Brain microvascular endothelial cell (primary cell): ENCODE measurements at regions not wholly inside any gene's neighbourhood (a gene's known extent, or its start where the extent isn't known, plus 50 kb on each side); places are given as distances from the start of the nearest gene placed in this dataset.
A peak's percentile ranks its signal among the peaks of the same experiment; 100 is the strongest.

Experiments used
- DNase-seq: peaks from one replicate; pipeline ENCODE4 v3.0.0-alpha.2; 2020
- H3K27ac ChIP-seq: fragments of 250-450 bp; sonication (Bioruptor Pico); 2 replicates; pipeline ENCODE4 v1.5.1; 2020; ENCODE audit warnings: mild to moderate bottlenecking, moderate library complexity
- H3K27me3 ChIP-seq: fragments of 250-450 bp; sonication (Bioruptor Pico); replicated peaks from 2 replicates; pipeline ENCODE4 v1.5.1; 2020; ENCODE audit warnings: mild to moderate bottlenecking
- H3K36me3 ChIP-seq: fragments of 250-450 bp; sonication (Bioruptor Pico); replicated peaks from 2 replicates; pipeline ENCODE4 v1.5.1; 2020; ENCODE audit warnings: mild to moderate bottlenecking
- H3K4me3 ChIP-seq: 2 replicates; pipeline ENCODE4 v1.5.1; 2011; ENCODE audit warnings: low read depth, mild to moderate bottlenecking, control low read depth, low read length, moderate library complexity
- CTCF ChIP-seq: IDR thresholded peaks from 2 replicates; pipeline ENCODE4 v1.5.1; 2011; ENCODE audit warnings: low read depth, mild to moderate bottlenecking, moderate library complexity, low read length, control low read depth, inconsistent platforms; ENCODE audit errors: missing control alignments
- in situ Hi-C: cut with HindIII; loops from 2 replicates; pipeline ENCODE4 v1.10.0; 2017; ENCODE audit warnings: low sequenced_read_pairs, low pct_ligation_motif_present

DNA sequence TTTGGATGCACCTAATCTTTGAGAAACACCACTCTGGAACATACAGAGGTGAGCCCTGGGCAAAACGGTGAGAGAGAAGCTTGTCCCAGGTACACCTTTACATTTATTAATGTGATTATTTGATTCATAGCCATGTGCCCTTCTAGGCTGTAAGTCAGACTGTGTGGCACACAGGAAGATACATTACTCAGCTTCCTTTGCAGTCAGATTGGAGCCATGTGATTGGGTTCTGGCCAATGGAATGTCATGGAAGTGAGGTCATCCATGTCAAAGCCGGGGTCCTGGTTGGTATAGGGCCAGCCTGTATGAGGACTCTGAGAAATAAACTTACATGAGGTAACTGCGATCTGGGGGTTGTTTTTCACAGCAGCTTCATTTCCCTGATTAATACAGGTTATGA is 106.8 kb upstream of the CD180 start:
- no peak for TF ChIP-seq CTCF
- H3K4me3 ChIP-seq: no peak overlapping the region
- H3K27ac ChIP-seq: no peak overlapping the region
- no peaks in the 10 kb centered on the region for H3K27me3 ChIP-seq
- in situ Hi-C loops: no loop called here
- no peaks in the 10 kb centered on the region for H3K36me3 ChIP-seq
- peak; percentile 36 for DNase-seq

GRCh38 chr5:67301285-67301903 is 104.8 kb upstream of the CD180 start:
- peak overlapping the region; percentile 46 for H3K27ac ChIP-seq
- in situ Hi-C loops: no loop called here

DNA sequence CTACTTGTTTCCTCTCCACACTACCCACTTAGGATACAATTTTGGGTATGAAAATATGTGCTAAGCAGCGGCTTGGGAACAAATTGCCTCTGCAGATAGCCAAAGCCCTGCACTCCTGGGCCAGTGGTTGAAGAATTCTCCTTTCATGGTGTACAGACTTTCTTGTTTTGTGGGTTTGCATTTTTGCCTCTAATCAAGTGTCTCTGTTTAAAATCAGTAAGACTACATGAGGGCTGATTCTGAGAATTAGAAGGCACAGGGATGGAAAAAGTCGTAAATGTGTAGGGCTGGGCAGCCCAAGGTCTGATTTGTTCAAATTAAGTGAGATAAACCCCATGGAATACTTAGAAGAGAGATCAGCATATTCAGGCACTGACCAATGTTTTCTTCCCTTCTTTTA is 103.7 kb upstream of the CD180 start:
- no peak for DNase-seq
- in situ Hi-C loops: no loop called here
- H3K27ac ChIP-seq: no peak overlapping the region
- no peak for TF ChIP-seq CTCF
- H3K27me3 ChIP-seq: no peaks in the 10 kb centered on the region
- no peaks in the 10 kb centered on the region for H3K36me3 ChIP-seq
- no peak overlapping the region for H3K4me3 ChIP-seq

More at GRCh38 chr5:67301285-67301903, 104.8 kb upstream of the CD180 start:
- H3K27me3 ChIP-seq: no peaks in the 10 kb centered on the region
- no peaks in the 10 kb centered on the region for H3K36me3 ChIP-seq
- TF ChIP-seq CTCF: no peak
- DNase-seq: peak; percentile 72
- no peak overlapping the region for H3K4me3 ChIP-seq

DNA sequence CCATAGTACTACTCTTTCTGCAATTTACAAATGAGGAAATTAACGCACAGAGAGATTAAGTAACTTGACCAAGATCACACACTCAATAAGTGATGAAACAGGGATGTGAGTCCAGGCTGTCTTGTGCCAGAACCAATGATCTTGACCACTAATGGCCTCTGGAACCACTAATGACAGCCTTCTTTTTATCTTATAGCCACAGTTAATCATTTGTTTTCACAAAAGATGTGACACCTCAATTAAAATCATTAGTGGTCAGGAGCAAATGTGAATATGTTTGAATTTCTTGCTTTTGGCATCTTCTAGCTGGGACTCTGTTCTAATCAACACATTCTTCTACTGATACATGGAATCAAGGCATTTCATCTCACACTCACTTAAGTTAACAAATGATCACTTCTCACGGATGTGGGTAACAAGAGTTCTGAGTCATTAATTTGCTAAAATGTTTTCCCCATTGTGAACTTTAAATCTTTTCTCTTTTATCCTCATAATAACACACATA is 102.7 kb upstream of the CD180 start:
- Histone ChIP-seq H3K27me3 (no peaks in the 10 kb centered on the region), H3K36me3 (no peaks in the 10 kb centered on the region), H3K4me3 (no peak overlapping the region), H3K27ac (no peak overlapping the region)
- in situ Hi-C loops: no loop called here
- no peak for DNase-seq
- no peak for TF ChIP-seq CTCF

DNA sequence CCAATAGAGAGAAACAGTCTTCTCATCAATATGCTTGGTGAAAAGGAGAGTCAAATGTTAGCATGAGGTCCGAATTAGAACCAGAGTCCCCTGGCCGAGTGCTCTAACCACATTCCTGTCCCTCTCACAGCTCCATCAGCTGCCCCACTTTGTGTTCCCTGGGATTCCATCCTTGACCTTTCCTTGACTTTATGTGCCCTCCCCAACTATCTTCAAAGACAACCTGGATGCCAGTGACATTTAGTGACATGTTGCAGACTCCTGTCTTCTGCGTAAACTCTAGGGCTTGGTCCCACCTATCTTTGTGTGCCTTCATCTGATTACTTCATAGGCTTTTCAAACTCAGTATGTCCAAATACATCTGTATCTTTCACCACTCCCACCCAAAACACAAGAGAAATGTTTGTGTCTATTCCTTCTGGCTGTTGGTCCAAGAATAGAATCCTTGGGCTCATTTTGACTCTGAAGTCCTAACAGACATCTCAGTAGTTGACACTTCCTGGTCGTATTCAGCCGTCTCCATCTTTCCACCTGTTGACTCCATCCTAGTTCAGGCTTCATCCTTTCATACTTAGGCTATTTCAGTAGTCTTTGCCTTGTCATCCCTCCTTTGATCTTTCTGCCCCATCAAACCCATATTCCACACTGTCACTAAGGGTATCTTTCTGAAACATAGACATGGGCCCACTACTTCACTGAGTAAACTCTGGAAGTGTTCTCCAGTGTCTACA is 101.4 kb upstream of the CD180 start:
- in situ Hi-C loops: no loop called here
- H3K27me3 ChIP-seq: no peaks in the 10 kb centered on the region
- no peak for TF ChIP-seq CTCF
- H3K27ac ChIP-seq: no peak overlapping the region
- DNase-seq: no peak
- no peak overlapping the region for H3K4me3 ChIP-seq
- no peaks in the 10 kb centered on the region for H3K36me3 ChIP-seq
